Stimulated activated CD8-positive, alpha-beta memory T cell treated with anti-CD3 and anti-CD28 coated beads, Interleukin-4, amount 100 ng/mL, for 24 hours (primary cell): ENCODE measurements at regions not wholly inside any gene's neighbourhood (a gene's known extent, or its start where the extent isn't known, plus 50 kb on each side); places are given as distances from the start of the nearest gene placed in this dataset.

Experiments
- DNase-seq: peaks from one replicate; pipeline ENCODE4 v3.0.0-alpha.2; 2020; ENCODE audit warnings: low read depth

DNA sequence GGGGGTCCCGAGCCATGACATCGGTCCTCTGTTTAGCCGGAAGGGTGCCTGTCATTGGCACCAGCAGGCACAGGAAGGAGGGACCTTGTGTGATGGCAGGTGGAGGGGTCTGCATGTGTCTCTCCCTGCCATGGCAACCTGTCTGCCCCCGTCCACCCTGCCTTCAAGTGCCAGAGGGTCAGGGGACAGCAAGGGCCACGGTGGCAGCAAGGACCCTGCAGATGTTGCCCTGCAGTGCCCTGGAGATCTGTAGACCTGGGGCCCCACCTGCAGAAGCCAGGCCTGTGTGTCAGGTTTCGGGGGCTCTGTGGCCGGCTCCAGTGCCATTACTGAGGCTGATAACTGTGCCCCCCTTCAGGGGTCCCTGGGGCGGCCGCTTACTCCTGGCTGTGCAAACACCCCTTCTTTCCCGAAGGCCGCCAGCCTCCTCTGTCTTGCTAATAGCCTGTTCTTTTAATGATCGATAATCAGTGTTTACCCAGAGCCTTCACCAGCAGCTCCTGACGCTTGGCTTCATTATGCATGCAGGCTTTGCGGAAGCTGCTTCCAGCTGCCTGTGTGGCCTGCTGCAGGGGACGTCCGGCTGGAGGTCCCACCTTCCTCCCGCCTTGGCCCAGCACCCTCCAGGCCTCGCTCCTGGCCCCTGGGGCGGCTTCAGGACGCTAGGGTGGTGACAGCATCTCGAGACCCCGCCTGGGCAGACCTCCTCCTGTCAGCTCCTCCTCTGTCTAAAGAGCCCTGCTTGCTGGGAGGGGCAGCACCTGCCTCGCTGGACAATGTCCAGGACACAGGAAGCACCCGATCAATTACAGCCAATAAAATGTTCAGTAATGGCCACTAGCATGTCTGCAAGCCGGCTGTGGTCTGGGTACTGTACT lies 153.0 kb downstream of the KIF26A start:
- no peak for DNase-seq

- no peak for DNase-seq
These were observed 153.9 kb downstream of the KIF26A start for GRCh38 chr14:104292084-104292970.

DNA sequence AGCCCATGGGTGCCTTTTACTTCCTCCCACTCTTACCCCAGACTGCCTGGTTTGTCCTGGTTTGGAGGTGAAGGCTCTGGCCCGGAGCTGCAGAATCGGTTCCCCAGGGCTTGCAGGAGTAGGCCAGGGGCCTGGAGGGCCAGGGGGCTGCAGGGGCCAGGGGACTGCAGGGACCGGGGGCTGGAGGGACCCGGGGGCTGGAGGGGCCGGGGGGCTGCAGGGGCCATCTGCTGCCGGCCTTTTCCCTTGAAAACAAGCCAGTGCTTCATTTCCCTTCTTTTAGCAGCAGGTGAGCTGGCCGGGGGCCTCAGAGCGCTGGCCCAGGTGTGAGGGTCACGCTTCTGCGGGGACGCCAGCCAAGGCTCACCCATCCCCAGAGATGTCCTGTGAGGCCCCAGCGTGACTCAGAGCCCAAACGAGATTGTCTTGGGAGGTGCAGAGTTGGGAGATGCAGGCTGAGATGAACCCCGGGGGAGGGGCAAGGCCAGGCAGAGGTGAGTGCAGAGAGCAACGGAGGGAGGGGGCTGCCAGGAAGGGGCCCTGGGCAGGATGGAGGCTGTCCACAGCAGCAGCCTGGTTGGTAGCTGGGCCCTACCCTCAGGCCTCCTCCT lies 154.9 kb downstream of the KIF26A start:
- DNase-seq, result no peak

DNA sequence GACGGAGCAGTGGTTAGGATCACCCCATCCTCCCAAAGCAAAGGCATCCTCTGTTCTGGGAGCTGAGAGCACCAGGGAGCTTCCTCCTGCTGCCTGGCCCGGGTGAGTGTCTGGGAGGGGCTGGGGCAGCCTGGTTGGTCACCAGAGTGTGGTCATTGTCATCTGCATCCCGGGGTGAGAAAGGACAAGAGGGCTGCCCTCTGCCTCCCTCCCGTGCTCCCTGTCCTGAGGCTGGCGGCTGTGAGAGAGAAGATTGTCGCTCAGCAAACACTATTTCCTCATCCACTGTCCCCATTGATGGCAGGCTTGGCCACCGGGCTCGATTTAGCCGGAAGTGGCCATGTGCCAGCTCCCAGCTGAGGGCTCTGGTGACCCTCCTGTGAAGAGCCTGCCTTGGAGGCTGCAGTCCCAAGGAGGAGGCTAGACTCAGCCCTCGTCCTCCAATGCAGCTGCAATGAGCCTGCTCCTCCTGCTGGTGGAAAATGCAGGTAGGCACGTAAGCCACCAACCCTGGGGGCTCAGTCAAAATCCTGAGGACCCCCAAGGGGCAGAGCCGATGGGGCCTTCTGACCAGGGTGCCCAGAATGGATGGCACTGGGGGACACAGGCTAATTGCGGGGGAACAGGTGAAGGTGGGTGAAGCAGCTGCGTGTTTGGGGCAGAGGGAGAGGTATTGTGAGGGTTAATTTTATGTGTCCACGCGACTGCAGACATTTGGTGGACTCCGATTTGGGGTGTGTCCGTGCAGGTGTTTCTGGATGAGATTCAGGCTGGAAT lies 155.7 kb downstream of the KIF26A start:
- no peak for DNase-seq

DNA sequence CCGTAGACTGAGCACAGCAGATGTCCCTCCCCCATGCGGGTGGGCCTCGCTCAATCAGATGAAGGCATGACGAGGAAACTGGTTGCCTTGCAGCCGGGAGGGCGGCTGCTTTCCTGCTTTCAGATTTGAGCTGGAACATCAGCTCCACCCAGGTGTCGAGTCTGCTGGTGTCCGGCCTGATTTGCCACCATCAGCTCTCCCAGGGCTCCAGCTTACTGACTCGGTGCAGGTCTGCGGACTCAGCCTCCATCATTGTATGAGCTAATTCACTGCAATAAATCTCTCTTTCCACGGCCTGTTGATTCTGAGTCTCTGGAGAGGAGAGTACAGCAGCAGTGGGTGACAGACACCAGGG lies 156.2 kb downstream of the KIF26A start:
- no peak for DNase-seq

DNA sequence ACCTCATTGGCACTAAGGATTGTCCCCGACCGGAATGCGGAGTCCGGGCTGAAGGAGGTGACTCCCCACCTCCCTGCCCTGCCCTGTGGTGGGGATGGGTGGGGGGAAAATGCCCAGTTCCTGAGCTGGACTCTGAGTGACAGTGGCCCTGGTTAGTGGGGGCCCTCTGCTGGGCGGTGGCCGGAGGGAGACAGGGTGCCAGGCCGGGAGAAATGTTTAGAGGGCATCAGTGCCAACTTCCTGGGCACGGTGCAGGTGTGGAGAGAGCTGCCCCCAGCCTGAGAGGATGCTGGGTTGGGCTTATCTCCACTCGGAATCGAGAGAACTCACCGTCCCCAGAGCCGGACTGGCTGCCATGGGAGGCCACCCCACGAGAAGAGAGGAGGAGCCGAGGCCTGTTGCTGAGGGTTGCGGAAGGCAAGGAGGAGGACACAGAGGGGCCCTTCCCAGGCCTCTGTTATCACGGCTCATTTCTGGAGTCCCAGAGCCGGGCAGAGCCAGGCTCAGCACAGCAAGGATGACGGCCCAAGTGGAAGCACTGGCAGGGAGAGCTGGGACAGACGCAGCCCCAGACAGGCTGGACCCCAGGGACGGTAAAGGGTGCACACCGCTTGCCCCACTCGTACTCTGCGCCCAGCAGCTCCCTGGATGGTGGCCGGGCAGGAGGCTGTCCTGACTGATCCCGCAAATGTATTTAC lies 156.7 kb downstream of the KIF26A start:
- DNase-seq, result no peak

DNA sequence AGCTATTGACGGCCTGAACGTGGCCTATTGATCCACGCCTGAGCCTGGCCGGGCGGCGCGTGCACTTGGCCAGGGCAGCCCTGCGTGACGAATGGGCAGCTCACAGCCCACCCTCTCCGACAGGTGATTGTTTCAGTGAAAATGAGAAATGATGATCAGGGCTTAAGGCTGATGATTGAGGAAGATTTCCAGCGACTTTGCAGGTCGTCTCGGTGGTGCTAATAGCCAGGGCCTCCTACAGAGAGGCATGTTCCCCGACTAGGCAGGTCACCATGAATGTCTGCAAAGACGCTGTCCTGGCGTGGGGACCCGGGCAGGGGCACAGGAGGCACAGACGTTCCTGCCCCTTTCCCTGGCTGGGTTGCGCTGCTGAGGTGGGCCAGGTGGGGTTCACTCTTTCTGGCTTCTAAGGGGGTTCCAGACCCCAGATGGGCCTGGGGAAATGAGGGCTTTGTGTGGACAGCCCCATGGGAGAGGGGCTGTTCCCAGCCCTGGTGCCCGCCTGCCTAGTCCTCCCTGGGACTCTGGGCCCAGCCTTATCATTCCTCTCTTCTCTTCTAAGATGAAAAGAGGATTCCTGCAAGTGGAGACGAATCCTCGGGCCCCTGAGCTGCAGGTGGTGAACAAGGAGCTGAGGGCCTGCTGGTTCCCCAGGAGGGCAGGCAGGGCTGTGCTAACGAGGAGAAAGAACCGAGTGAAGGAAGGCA lies 157.4 kb downstream of the KIF26A start:
- no peak for DNase-seq

DNA sequence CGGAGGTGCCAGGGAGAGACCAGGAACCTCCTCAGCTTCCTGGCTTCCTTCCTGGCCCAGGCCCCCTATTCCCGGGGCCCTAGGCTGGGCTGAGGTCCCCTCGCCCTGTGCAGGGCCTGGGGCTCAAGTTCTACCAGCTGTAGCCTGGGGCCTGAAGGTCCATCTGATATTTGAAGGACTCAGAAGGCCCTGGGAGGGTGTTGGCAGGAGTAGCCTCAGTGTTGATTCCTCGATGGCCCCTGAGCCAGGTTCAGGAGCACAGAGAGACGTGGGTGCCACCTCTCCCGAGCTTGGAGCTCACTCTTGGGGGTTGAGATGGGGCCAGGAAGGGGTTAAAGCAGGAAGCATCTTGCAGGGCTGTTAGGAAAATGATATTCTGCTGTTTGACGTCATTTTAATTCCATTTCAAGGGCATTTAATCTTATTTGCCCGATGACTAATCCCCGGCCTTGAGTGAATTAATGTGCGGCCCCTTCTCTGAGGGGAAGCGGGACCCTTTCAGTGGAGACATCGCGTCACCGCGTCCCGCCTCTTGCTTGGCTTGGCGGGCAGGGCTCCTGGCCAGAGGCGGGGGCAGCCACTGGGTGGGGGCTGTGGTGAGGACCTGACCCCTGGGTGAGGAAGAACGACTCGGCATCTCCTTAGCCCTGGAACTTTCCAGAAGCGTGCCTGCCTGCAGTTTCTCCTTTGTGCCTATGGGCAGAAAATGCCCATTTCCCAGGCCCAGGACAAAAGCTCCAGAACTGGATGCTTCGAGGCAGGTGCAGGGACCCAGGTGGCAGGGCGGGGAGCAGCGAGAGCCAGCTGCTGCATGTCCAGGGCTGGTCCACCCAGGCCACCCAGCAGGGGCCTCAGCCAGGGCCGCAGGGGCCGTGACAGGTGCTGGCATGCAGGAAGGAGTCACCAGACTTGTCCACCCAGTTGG lies 158.3 kb downstream of the KIF26A start:
- no peak for DNase-seq

- no peak for DNase-seq
These were observed 158.9 kb downstream of the KIF26A start for GRCh38 chr14:104297313-104297704.

DNA sequence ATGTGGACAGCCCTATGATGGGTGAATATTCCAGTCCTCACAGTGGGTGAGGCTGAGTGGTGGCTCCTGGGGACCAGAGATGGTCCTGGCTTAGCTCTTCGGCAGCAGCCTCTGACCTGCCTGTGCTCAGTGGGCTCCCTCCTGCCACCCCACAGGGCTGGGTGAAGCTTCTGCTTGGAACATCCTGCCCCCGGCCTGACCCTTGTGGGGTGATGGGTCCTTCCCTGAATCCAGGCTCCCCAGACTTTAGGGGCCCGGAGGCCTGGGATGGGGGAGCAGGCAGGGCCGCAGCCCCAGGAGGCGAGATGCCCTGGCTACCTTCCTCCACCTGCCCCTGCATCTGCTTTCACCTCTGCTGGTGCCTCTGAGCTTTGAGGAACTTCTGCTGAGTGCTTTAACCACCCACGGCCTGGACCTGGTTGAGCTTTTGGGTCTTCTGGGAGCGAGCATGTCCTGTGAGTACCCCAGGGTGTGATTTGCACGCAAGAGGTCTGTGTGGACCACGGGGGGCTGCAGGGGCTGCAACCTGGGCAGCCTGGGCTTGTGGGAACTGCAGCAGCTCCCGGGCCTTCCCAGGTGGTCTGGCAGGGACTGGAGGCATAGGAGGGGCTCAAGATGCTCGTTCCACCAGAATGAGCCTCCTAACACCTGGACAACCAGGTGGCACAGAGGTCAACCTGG lies 159.5 kb downstream of the KIF26A start:
- DNase-seq, result no peak

- DNase-seq, result no peak
These were observed 160.1 kb downstream of the KIF26A start for GRCh38 chr14:104298458-104298857.

DNA sequence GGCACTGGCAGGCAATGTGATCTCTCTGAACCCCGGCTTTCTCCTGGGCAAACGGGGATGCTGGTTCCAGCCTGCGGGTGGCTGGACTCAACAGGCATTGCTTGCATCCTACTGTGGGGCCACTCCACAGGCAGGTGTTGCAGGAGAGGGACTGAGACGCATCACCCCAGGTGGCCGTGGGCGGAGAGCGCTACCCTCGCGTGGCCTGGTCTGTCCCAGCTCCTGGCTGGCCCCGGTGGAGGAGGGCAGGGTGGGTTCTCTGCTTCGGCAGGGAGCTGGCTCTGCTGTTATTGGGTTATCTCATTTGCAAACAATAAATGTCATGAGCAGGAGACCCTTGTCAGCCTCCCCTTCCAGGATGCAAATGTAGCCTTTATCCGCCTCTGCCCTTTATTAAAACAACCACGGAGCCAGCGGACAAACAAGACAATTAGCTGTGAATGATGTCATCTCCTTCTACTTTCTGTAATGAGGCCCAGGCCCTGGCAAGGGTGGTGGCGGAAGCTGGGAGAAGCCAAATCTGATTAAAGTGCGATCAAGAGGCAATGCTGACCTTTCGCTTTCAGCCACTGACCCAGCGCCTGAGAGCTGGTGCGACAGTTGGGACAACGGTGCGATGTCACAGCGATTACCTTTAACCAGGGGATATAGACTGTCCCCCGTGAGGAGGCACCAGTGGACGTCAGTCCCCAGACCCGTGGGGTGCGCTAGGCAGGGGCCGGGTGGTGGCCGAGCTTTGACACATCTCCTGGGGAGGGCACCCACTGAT lies 161.8 kb downstream of the KIF26A start:
- no peak for DNase-seq

GRCh38 chr14:104301731-104302460 lies 163.5 kb downstream of the KIF26A start:
- DNase-seq, result no peak

GRCh38 chr14:104302794-104303405 lies 164.5 kb downstream of the KIF26A start:
- DNase-seq, result no peak

GRCh38 chr14:104303705-104304425 lies 165.5 kb downstream of the KIF26A start:
- DNase-seq, result no peak
